ENCODE measurements at regions not wholly inside any gene's neighbourhood (a gene's known extent, or its start where the extent isn't known, plus 50 kb on each side); places are given as distances from the start of the nearest gene placed in this dataset.

- no peak for TF ChIP-seq POLR2A (IDR thresholded peaks at IDR 0.05)
- TF ChIP-seq CTCF (IDR thresholded peaks at IDR 0.05 in 8 of 11, conservative IDR thresholded peaks at IDR 0.05 in 3 of 11) = no peak
These were observed 95.9 kb upstream of the PPP2R5A start for GRCh38 chr1:212189352-212189738.
